ENCODE measurements at regions not wholly inside any gene's neighbourhood (a gene's known extent, or its start where the extent isn't known, plus 50 kb on each side); places are given as distances from the start of the nearest gene placed in this dataset.
"Not testable (repeated sequence)": the region's sequence is repeated elsewhere in the genome, so short reads cannot be mapped to it uniquely, and the experiment has no call there.

GRCh38 chr18:64734063-64734462 lies 585.2 kb upstream of the LINC00305 start:
- Histone ChIP-seq H3F3A (ENCODE audit: low read length, unreplicated experiment) (no peaks in the 10 kb centered on the region), H3K9me3 (ENCODE audit: low read length) (no peaks in the 10 kb centered on the region), H4K20me1 (ENCODE audit: low read length) (no peaks in the 10 kb centered on the region), H3K27ac (ENCODE audit: low read length) (no peak overlapping the region), H3K9me2 (replicated peaks; ENCODE audit: low read length) (no peaks in the 10 kb centered on the region), H3K9ac (ENCODE audit: low read length) (no peak overlapping the region), H2AFZ (ENCODE audit: low read length) (no peak overlapping the region), H3K4me3 (ENCODE audit: low read length) (no peak overlapping the region), H3K79me2 (ENCODE audit: low read length) (no peaks in the 10 kb centered on the region), H3K4me2 (ENCODE audit: low read length) (no peak overlapping the region), H3K36me3 (ENCODE audit: low read depth, low read length) (no peaks in the 10 kb centered on the region), H3K27me3 (ENCODE audit: low read length) (no peaks in the 10 kb centered on the region), H3K4me1 (ENCODE audit: insufficient read depth, low read length) (no peaks in the 10 kb centered on the region)
- ATAC-seq (no peak), DNase-seq (no peak)
- intact Hi-C loops (cut with micrococcal nuclease): no loop called here
- POLR2A ChIA-PET (ENCODE audit: unreplicated experiment): no interaction called here
- no peak for TF ChIP-seq EZH2 (IDR thresholded peaks at IDR 0.05; ENCODE audit: low read length, unreplicated experiment)
- TF ChIP-seq EZH2phosphoT487 (IDR thresholded peaks at IDR 0.05; ENCODE audit: borderline replicate concordance, low read length): no peak
- TF ChIP-seq CTCF (conservative IDR thresholded peaks at IDR 0.05; ENCODE audit: low read depth, low read length): no peak
- no TSS peak for BruUV-seq (replicated peaks)
- CTCF ChIA-PET: no interaction called here

GRCh38 chr18:64725657-64726056 lies 576.8 kb upstream of the LINC00305 start:
- H4K20me1 ChIP-seq (ENCODE audit: low read length); H3K36me3 ChIP-seq (ENCODE audit: low read depth, low read length); H3K79me2 ChIP-seq (ENCODE audit: low read length); H3K9ac ChIP-seq (ENCODE audit: low read length); H3F3A ChIP-seq (ENCODE audit: low read length, unreplicated experiment); CTCF ChIA-PET; BruUV-seq (replicated peaks); POLR2A ChIA-PET (ENCODE audit: unreplicated experiment); H3K4me2 ChIP-seq (ENCODE audit: low read length); H3K27ac ChIP-seq (ENCODE audit: low read length); H3K9me3 ChIP-seq (ENCODE audit: low read length); H3K27me3 ChIP-seq (ENCODE audit: low read length); H3K4me3 ChIP-seq (ENCODE audit: low read length); H3K4me1 ChIP-seq (ENCODE audit: insufficient read depth, low read length); H2AFZ ChIP-seq (ENCODE audit: low read length); DNase-seq; ATAC-seq; intact Hi-C loops (cut with micrococcal nuclease); H3K9me2 ChIP-seq (replicated peaks; ENCODE audit: low read length): not testable (repeated sequence)

- Histone ChIP-seq H3F3A (ENCODE audit: low read length, unreplicated experiment) (no peaks in the 10 kb centered on the region), H3K4me1 (ENCODE audit: insufficient read depth, low read length) (peaks cover 22% of the 10 kb centered on the region), H2AFZ (ENCODE audit: low read length) (0 out of 2 replicates have a peak overlapping the region, but pooled peaks have one; percentile 22), H3K27ac (ENCODE audit: low read length) (no peak overlapping the region), H3K9me3 (ENCODE audit: low read length) (no peaks in the 10 kb centered on the region), H3K4me3 (ENCODE audit: low read length) (no peak overlapping the region), H4K20me1 (ENCODE audit: low read length) (no peaks in the 10 kb centered on the region), H3K27me3 (ENCODE audit: low read length) (no peaks in the 10 kb centered on the region), H3K36me3 (ENCODE audit: low read depth, low read length) (no peaks in the 10 kb centered on the region), H3K9me2 (replicated peaks; ENCODE audit: low read length) (no peaks in the 10 kb centered on the region), H3K79me2 (ENCODE audit: low read length) (no peaks in the 10 kb centered on the region), H3K9ac (ENCODE audit: low read length) (no peak overlapping the region), H3K4me2 (ENCODE audit: low read length) (no peak overlapping the region)
- DNase-seq: peak; percentile 15
- POLR2A ChIA-PET (ENCODE audit: unreplicated experiment): no interaction called here
- intact Hi-C loops (cut with micrococcal nuclease): no loop called here
- TF ChIP-seq EZH2phosphoT487 (IDR thresholded peaks at IDR 0.05; ENCODE audit: borderline replicate concordance, low read length) (no peak), CTCF (conservative IDR thresholded peaks at IDR 0.05; ENCODE audit: low read depth, low read length) (no peak), EZH2 (IDR thresholded peaks at IDR 0.05; ENCODE audit: low read length, unreplicated experiment) (no peak)
- CTCF ChIA-PET: no interaction called here
- no TSS peak for BruUV-seq (replicated peaks)
- ATAC-seq: no peak
These were observed 572.0 kb upstream of the LINC00305 start for GRCh38 chr18:64720781-64721464.

All from PC-3 (cell line).